ENCODE measurements at regions not wholly inside any gene's neighbourhood (a gene's known extent, or its start where the extent isn't known, plus 50 kb on each side); places are given as distances from the start of the nearest gene placed in this dataset.

DNA sequence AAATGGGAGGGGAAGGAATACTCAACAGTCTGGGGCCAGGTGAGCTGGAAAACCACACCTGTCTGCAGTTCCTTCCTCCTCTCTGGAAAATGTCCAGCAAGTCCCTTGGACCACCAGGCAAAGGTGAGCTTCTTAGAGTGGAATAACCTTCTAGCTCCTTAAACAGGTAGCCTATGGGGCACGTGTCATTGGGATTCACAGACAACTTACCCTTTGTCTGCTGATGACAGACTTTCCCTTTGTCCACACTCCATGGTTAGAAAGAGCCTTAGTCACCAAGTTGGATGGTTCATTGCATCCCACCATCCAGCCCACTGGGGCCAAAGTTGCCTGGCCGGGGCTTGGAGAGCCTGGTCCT is 98.0 kb upstream of the ITGA6 start:
- Histone ChIP-seq H3K36me3 (replicated peaks in 1 of 2; ENCODE audit: control insufficient read depth in 1 of 2, insufficient read depth in 2 of 2, low read length in 1 of 2) (no peaks in the 10 kb centered on the region), H3K4me1 (ENCODE audit: control insufficient read depth in 1 of 2, insufficient read depth in 2 of 2, low read depth in 1 of 2, low read length in 1 of 2) (peaks cover 0 to 2% of the 10 kb centered on the region in 2 experiments; a peak in 1 of 4 replicates), H3K27ac (ENCODE audit: low read depth in 2 of 2, low read length in 1 of 2) (no peak overlapping the region), H4K20me1 (ENCODE audit: insufficient read depth) (no peaks in the 10 kb centered on the region), H3K9ac (no peak overlapping the region), H3K4me3 (ENCODE audit: low read depth in 2 of 2, low read length in 1 of 2) (no peak overlapping the region), H3K9me2 (no peaks in the 10 kb centered on the region), H3K79me2 (ENCODE audit: insufficient read depth) (no peaks in the 10 kb centered on the region), H2AFZ (ENCODE audit: low read depth) (no peak overlapping the region), H3F3A (replicated peaks; ENCODE audit: insufficient read depth) (peaks cover 11% of the 10 kb centered on the region), H3K4me2 (no peak overlapping the region), H3K9me3 (no peaks in the 10 kb centered on the region), H3K27me3 (ENCODE audit: insufficient read depth) (no peaks in the 10 kb centered on the region)
- DNase-seq = no peak
- ChIA-PET POLR2A (no interaction called here), CTCF (no interaction called here)
- TF ChIP-seq MEF2A (IDR thresholded peaks at IDR 0.05; ENCODE audit: borderline replicate concordance, low read depth) = no peak
- no peak for TF ChIP-seq FOSL2 (IDR thresholded peaks at IDR 0.05; ENCODE audit: borderline replicate concordance, low read depth)
- TF ChIP-seq RFX5 (IDR thresholded peaks at IDR 0.05; ENCODE audit: low read length) = no peak
- no peak for TF ChIP-seq REST (IDR thresholded peaks at IDR 0.05; ENCODE audit: low read depth, low read length)
- no peak for TF ChIP-seq FOXJ3 (CRISPR knock-in tag; IDR thresholded peaks at IDR 0.05)
- TF ChIP-seq SIN3A (IDR thresholded peaks at IDR 0.05; ENCODE audit: borderline replicate concordance, low read depth, low read length) = no peak
- no peak for TF ChIP-seq EP300 (IDR thresholded peaks at IDR 0.05; ENCODE audit: borderline replicate concordance in 1 of 2, low read depth in 1 of 2, low read length in 1 of 2)
- no peak for TF ChIP-seq EZH2phosphoT487 (IDR thresholded peaks at IDR 0.05; ENCODE audit: borderline replicate concordance, low read depth)
- TF ChIP-seq, protein P1, sequence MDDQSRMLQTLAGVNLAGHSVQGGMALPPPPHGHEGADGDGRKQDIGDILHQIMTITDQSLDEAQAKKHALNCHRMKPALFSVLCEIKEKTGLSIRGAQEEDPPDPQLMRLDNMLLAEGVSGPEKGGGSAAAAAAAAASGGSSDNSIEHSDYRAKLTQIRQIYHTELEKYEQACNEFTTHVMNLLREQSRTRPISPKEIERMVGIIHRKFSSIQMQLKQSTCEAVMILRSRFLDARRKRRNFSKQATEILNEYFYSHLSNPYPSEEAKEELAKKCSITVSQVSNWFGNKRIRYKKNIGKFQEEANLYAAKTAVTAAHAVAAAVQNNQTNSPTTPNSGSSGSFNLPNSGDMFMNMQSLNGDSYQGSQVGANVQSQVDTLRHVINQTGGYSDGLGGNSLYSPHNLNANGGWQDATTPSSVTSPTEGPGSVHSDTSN (IDR thresholded peaks at IDR 0.05) = no peak
- TF ChIP-seq USF1 (IDR thresholded peaks at IDR 0.05; ENCODE audit: borderline replicate concordance, low read depth) = no peak
- TF ChIP-seq MXI1 (IDR thresholded peaks at IDR 0.05; ENCODE audit: low read depth, low read length) = no peak
- no peak for TF ChIP-seq RCOR1 (IDR thresholded peaks at IDR 0.05; ENCODE audit: low read length)
- TF ChIP-seq RAD21 (IDR thresholded peaks at IDR 0.05; ENCODE audit: low read length) = no peak
- TF ChIP-seq TEAD4 (IDR thresholded peaks at IDR 0.05; ENCODE audit: borderline replicate concordance, insufficient read depth) = no peak
- no peak for TF ChIP-seq YY1 (IDR thresholded peaks at IDR 0.05; ENCODE audit: low read depth)
- TF ChIP-seq, protein P2, sequence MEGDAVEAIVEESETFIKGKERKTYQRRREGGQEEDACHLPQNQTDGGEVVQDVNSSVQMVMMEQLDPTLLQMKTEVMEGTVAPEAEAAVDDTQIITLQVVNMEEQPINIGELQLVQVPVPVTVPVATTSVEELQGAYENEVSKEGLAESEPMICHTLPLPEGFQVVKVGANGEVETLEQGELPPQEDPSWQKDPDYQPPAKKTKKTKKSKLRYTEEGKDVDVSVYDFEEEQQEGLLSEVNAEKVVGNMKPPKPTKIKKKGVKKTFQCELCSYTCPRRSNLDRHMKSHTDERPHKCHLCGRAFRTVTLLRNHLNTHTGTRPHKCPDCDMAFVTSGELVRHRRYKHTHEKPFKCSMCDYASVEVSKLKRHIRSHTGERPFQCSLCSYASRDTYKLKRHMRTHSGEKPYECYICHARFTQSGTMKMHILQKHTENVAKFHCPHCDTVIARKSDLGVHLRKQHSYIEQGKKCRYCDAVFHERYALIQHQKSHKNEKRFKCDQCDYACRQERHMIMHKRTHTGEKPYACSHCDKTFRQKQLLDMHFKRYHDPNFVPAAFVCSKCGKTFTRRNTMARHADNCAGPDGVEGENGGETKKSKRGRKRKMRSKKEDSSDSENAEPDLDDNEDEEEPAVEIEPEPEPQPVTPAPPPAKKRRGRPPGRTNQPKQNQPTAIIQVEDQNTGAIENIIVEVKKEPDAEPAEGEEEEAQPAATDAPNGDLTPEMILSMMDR (IDR thresholded peaks at IDR 0.05) = no peak
- TF ChIP-seq RXRA (IDR thresholded peaks at IDR 0.05; ENCODE audit: borderline replicate concordance, low read depth) = no peak
- WGBS (ENCODE audit: low lambda C conversion rate) = no CpG with 5 or more reads among the region's 2 CpGs
